HCT116 (cell line): ENCODE measurements at regions not wholly inside any gene's neighbourhood (a gene's known extent, or its start where the extent isn't known, plus 50 kb on each side); places are given as distances from the start of the nearest gene placed in this dataset.

Source experiments
- ATAC-seq: fragments of 200-7000 bp; cut with Tn5 transposase; 2 replicates; pipeline ENCODE4 v1.9.1; 2020; ENCODE audit warnings: mild to moderate bottlenecking, moderate library complexity
- BruUV-seq: library from RNA; stranded (reverse); fragments of 400-500 nt; replicated peaks from 2 replicates; lab custom pipeline; 2021; lab: Mats Ljungman, UMichigan
- CTCF ChIA-PET: fragments of 300-600 bp; sonication (Branson Sonifier 250); formaldehyde crosslinking; loops from one replicate; lab custom pipeline; 2021; ENCODE audit warnings: antibody characterized with exemption; lab: Charles Lee
- POLR2A ChIA-PET: fragments of 300-600, 350-600 bp; sonication (Branson Sonifier 250); formaldehyde crosslinking; loops from one replicate; lab custom pipeline; 2021; ENCODE audit warnings: antibody characterized with exemption; lab: Charles Lee
- RAD21 ChIA-PET, 2 experiments: fragments of 300-600 bp; sonication (Branson Sonifier 250); formaldehyde crosslinking; loops; one replicate each; lab custom pipeline; 2023; ENCODE audit warnings: low total read pairs in 2 of 2; ENCODE audit not compliant: uncharacterized antibody in 2 of 2, unreplicated experiment in 2 of 2, low non-redundant PET in 1 of 2; lab: Charles Lee
- DNase-seq: peaks from one replicate; pipeline ENCODE4 v3.0.0-alpha.2; 2010; ENCODE audit warnings: low read depth, low spot score
- H2AFZ ChIP-seq: fragments of 200-600 bp; shearing (Covaris generic), sonication (generic); 2 replicates; pipeline ENCODE4 v1.6.1; 2017; ENCODE audit warnings: low read depth, mixed run types, mixed read lengths, antibody characterized with exemption, low read length; ENCODE audit not compliant: poor library complexity, severe bottlenecking
- H3K27ac ChIP-seq: 2 replicates; pipeline ENCODE4 v1.5.1; 2012; ENCODE audit warnings: low read depth, low read length
- H3K27me3 ChIP-seq: fragments of 200-600 bp; sonication (generic); 2 replicates; pipeline ENCODE4 v1.6.1; 2016; ENCODE audit warnings: mixed run types, low read length, mixed read lengths; ENCODE audit not compliant: insufficient read depth
- H3K36me3 ChIP-seq, 2 experiments: fragments of 200-500 bp in 1 of 2; fragments of 200-600 bp in 1 of 2; sonication (Bioruptor generic) in 1 of 2; sonication (generic) in 1 of 2; 2 replicates each; pipeline versions ENCODE4 v1.5.1 to v1.6.1; 2014 to 2016; ENCODE audit warnings: low read length in 2 of 2, inconsistent platforms in 1 of 2, mixed read lengths in 1 of 2, mixed run types in 1 of 2; ENCODE audit not compliant: insufficient read depth in 2 of 2, control insufficient read depth in 1 of 2
- H3K4me1 ChIP-seq, 2 experiments: fragments of 200-600 bp in 1 of 2; sonication (generic) in 1 of 2; 2 replicates each; pipeline versions ENCODE4 v1.5.1 to v1.6.1; 2012 to 2017; ENCODE audit warnings: low read length in 2 of 2, inconsistent platforms in 1 of 2, mild to moderate bottlenecking in 1 of 2, mixed read lengths in 1 of 2, mixed run types in 1 of 2, moderate library complexity in 1 of 2; ENCODE audit not compliant: insufficient read depth in 2 of 2, control insufficient read depth in 1 of 2
- H3K4me2 ChIP-seq: fragments of 200-600 bp; sonication (generic); 2 replicates; pipeline ENCODE4 v1.6.1; 2017; ENCODE audit warnings: mixed run types, low read length, mixed read lengths
- H3K4me3 ChIP-seq, 2 experiments: fragments of 200-600 bp in 1 of 2; sonication (generic) in 1 of 2; replicated peaks in 1 of 2; 2 replicates each; pipeline ENCODE4 v1.5.1; 2011 to 2016; ENCODE audit warnings: low read length in 2 of 2, control low read depth in 1 of 2, low read depth in 1 of 2, mild to moderate bottlenecking in 1 of 2, mixed read lengths in 1 of 2, mixed run types in 1 of 2
- H3K79me2 ChIP-seq: fragments of 200-600 bp; sonication (generic); 2 replicates; pipeline ENCODE4 v1.6.1; 2017; ENCODE audit warnings: mild to moderate bottlenecking, mixed run types, low read length, moderate library complexity, mixed read lengths; ENCODE audit not compliant: insufficient read depth
- H3K9ac ChIP-seq: fragments of 200-600 bp; sonication (generic); 2 replicates; pipeline ENCODE4 v1.6.1; 2016; ENCODE audit warnings: low read length, mixed read lengths
- H3K9me2 ChIP-seq: fragments of 200-600 bp; sonication (generic), shearing (Covaris generic); 2 replicates; pipeline ENCODE4 v1.6.1; 2017; ENCODE audit warnings: mixed run types, mild to moderate bottlenecking, moderate library complexity; ENCODE audit not compliant: insufficient read depth
- H3K9me3 ChIP-seq, 2 experiments: fragments of 200-500 bp in 1 of 2; fragments of 200-600 bp in 1 of 2; sonication (Bioruptor generic) in 1 of 2; sonication (generic) in 1 of 2; 2 replicates each; pipeline ENCODE4 v1.6.1; 2014 to 2017; ENCODE audit warnings: low read length in 2 of 2, mixed read lengths in 2 of 2, inconsistent platforms in 1 of 2, low read depth in 1 of 2, mild to moderate bottlenecking in 1 of 2, mixed run types in 1 of 2, moderate library complexity in 1 of 2; ENCODE audit not compliant: control insufficient read depth in 1 of 2, insufficient read depth in 1 of 2
- H4K20me1 ChIP-seq: fragments of 200-600 bp; sonication (generic), shearing (Covaris generic); 2 replicates; pipeline ENCODE4 v1.6.1; 2017; ENCODE audit warnings: mixed run types, mild to moderate bottlenecking, moderate library complexity; ENCODE audit not compliant: insufficient read depth
- CBX3 ChIP-seq: IDR thresholded peaks from 2 replicates; pipeline ENCODE4 v1.6.1; 2012; ENCODE audit warnings: low read depth
- FOSL1 ChIP-seq: IDR thresholded peaks from 2 replicates; pipeline ENCODE4 v1.6.1; 2012; ENCODE audit warnings: low read depth
- JUND ChIP-seq: IDR thresholded peaks from 2 replicates; pipeline ENCODE4 v1.6.1; 2012
- SP1 ChIP-seq: IDR thresholded peaks from 2 replicates; pipeline ENCODE4 v1.6.1; 2012; ENCODE audit warnings: low read depth
- SRF ChIP-seq: IDR thresholded peaks from 2 replicates; pipeline ENCODE4 v1.6.1; 2012; ENCODE audit warnings: low read depth
- YY1 ChIP-seq: IDR thresholded peaks from 2 replicates; pipeline ENCODE4 v1.6.1; 2011; ENCODE audit warnings: low read length, low read depth, moderate library complexity, mild to moderate bottlenecking; ENCODE audit not compliant: insufficient replicate concordance; ENCODE audit errors: extremely low read depth
- ZNF274 ChIP-seq: fragments of 200-500 bp; sonication (Bioruptor generic); IDR thresholded peaks from 2 replicates; pipeline ENCODE4 v1.6.1; 2014; ENCODE audit warnings: mild to moderate bottlenecking, low read depth, low read length, inconsistent platforms
- intact Hi-C: fragments of 100-400 bp; cut with micrococcal nuclease; formaldehyde crosslinking; loops from 2 replicates; pipeline ENCODE4 v1.10.0; 2022
- TF ChIP-seq, protein P1 (sequence below): IDR thresholded peaks from 2 replicates; pipeline ENCODE4 v1.6.1; 2012
- TF ChIP-seq, protein P2 (sequence below): IDR thresholded peaks from 2 replicates; pipeline ENCODE4 v1.6.1; 2012; ENCODE audit warnings: low read depth

DNA sequence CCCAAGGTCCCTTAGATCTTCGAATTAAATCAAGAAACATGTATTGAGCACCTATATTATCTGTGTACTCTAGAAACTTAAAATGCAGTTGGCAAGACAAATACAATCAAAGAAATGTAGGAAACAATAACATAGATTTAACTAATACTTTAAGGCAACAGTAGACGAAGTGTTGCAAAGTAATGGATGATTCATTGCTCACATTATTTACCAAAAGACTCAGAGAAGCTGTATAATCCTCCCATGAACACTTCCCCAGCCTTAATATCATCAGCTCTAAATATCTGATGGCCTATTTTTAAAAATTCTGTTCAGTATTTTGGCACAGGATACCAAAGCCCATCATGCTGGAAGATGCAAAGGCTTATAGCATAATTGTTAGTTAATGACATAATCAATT lies 272.1 kb upstream of the TTC14 start:
- DNase-seq, result no peak
- no peaks in the 10 kb centered on the region for H4K20me1 ChIP-seq
- no peak overlapping the region for H3K9ac ChIP-seq
- no TSS peak for BruUV-seq
- TF ChIP-seq JUND (no peak), SP1 (no peak), SRF (no peak), ZNF274 (no peak), CBX3 (no peak), FOSL1 (no peak), YY1 (no peak)
- TF ChIP-seq, protein P1, sequence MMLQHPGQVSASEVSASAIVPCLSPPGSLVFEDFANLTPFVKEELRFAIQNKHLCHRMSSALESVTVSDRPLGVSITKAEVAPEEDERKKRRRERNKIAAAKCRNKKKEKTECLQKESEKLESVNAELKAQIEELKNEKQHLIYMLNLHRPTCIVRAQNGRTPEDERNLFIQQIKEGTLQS, result no peak
- TF ChIP-seq, protein P2, sequence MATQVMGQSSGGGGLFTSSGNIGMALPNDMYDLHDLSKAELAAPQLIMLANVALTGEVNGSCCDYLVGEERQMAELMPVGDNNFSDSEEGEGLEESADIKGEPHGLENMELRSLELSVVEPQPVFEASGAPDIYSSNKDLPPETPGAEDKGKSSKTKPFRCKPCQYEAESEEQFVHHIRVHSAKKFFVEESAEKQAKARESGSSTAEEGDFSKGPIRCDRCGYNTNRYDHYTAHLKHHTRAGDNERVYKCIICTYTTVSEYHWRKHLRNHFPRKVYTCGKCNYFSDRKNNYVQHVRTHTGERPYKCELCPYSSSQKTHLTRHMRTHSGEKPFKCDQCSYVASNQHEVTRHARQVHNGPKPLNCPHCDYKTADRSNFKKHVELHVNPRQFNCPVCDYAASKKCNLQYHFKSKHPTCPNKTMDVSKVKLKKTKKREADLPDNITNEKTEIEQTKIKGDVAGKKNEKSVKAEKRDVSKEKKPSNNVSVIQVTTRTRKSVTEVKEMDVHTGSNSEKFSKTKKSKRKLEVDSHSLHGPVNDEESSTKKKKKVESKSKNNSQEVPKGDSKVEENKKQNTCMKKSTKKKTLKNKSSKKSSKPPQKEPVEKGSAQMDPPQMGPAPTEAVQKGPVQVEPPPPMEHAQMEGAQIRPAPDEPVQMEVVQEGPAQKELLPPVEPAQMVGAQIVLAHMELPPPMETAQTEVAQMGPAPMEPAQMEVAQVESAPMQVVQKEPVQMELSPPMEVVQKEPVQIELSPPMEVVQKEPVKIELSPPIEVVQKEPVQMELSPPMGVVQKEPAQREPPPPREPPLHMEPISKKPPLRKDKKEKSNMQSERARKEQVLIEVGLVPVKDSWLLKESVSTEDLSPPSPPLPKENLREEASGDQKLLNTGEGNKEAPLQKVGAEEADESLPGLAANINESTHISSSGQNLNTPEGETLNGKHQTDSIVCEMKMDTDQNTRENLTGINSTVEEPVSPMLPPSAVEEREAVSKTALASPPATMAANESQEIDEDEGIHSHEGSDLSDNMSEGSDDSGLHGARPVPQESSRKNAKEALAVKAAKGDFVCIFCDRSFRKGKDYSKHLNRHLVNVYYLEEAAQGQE, result no peak
- H3K4me1 ChIP-seq, result no peaks in the 10 kb centered on the region
- H2AFZ ChIP-seq, result no peak overlapping the region
- H3K9me3 ChIP-seq, result no peaks in the 10 kb centered on the region
- no peaks in the 10 kb centered on the region for H3K36me3 ChIP-seq
- H3K27ac ChIP-seq, result no peak overlapping the region
- H3K9me2 ChIP-seq, result no peaks in the 10 kb centered on the region
- ChIA-PET CTCF (no interaction called here), POLR2A (no interaction called here), RAD21 (no interaction called here)
- intact Hi-C loops, result no loop called here
- no peak for ATAC-seq
- peaks cover 27% of the 10 kb centered on the region; the same call in 1 of the 2 replicates for H3K27me3 ChIP-seq
- no peak overlapping the region for H3K4me2 ChIP-seq
- H3K79me2 ChIP-seq, result no peaks in the 10 kb centered on the region
- no peak overlapping the region for H3K4me3 ChIP-seq
